GM12891 (cell line): ENCODE measurements at regions not wholly inside any gene's neighbourhood (a gene's known extent, or its start where the extent isn't known, plus 50 kb on each side); places are given as distances from the start of the nearest gene placed in this dataset.

Source experiments
- PAX5 ChIP-seq: IDR thresholded peaks from 2 replicates; pipeline ENCODE4 v1.6.1; 2011; ENCODE audit warnings: low read length, moderate library complexity, mild to moderate bottlenecking; ENCODE audit not compliant: insufficient read depth, severe bottlenecking
- POLR2A ChIP-seq: IDR thresholded peaks from 2 replicates; pipeline ENCODE4 v1.6.1; 2011; ENCODE audit warnings: low read depth, low read length, control low read depth
- POLR2AphosphoS5 ChIP-seq: IDR thresholded peaks from 2 replicates; pipeline ENCODE4 v1.6.1; 2011; ENCODE audit warnings: low read depth, low read length, control low read depth
- POU2F2 ChIP-seq: IDR thresholded peaks from 2 replicates; pipeline ENCODE4 v1.6.1; 2011; ENCODE audit warnings: low read depth, mild to moderate bottlenecking, control low read depth, low read length, moderate library complexity
- SPI1 ChIP-seq: IDR thresholded peaks from 2 replicates; pipeline ENCODE4 v1.6.1; 2011; ENCODE audit warnings: low read depth, low read length, control low read depth
- TAF1 ChIP-seq: IDR thresholded peaks from 2 replicates; pipeline ENCODE4 v1.6.1; 2011; ENCODE audit warnings: low read depth, low read length, control low read depth

GRCh38 chr1:11358984-11359383, 86.0 kb downstream of the UBIAD1 start:
- TF ChIP-seq POLR2A (no peak), POLR2AphosphoS5 (no peak), POU2F2 (no peak), TAF1 (no peak), SPI1 (no peak), PAX5 (no peak)
